HepG2 (cell line): ENCODE measurements at regions not wholly inside any gene's neighbourhood (a gene's known extent, or its start where the extent isn't known, plus 50 kb on each side); places are given as distances from the start of the nearest gene placed in this dataset.

Experiments used
- ATAC-seq: fragments of 200-7000 bp; cut with Tn5 transposase; 3 replicates; pipeline ENCODE4 v1.9.1; 2020; ENCODE audit warnings: mild to moderate bottlenecking, moderate library complexity
- BruUV-seq: library from RNA; stranded (reverse); fragments of 400-500 nt; replicated peaks from 2 replicates; lab custom pipeline; 2021; lab: Mats Ljungman, UMichigan
- CTCF ChIA-PET: fragments of 300-600 bp; formaldehyde crosslinking; extraction: SDS; loops from one replicate; lab custom pipeline; 2021; ENCODE audit warnings: low total read pairs, inconsistent platforms, low intra/inter-chr PET ratio; lab: Yijun Ruan, JAX
- POLR2A ChIA-PET: fragments of 350-600 bp; sonication (Branson Sonifier 250); formaldehyde crosslinking; loops from one replicate; lab custom pipeline; 2020; ENCODE audit warnings: antibody characterized with exemption, inconsistent platforms; lab: Yijun Ruan, JAX
- DNase-seq: peaks from one replicate; pipeline ENCODE4 v3.0.0-alpha.2; 2015; ENCODE audit warnings: low spot score
- FAIRE-seq: peaks from 3 replicates; lab custom pipeline; 2011; peaks lifted over from hg19 to GRCh38; lab: Jason Lieb, UNC
- H2AFZ ChIP-seq: one replicate; pipeline ENCODE4 v1.6.1; 2011; ENCODE audit warnings: low read length, inconsistent platforms
- H3K27ac ChIP-seq: fragments of 300-600 bp; 3 replicates; pipeline ENCODE4 v1.8.0; 2011; ENCODE audit warnings: mixed run types, mild to moderate bottlenecking, mixed read lengths, low read length, inconsistent platforms; ENCODE audit not compliant: insufficient read depth; ENCODE audit errors: extremely low read length
- H3K27me3 ChIP-seq, 2 experiments: fragments of 200-600 bp in 1 of 2; 2 replicates in 1 of 2; 3 replicates in 1 of 2; pipeline versions ENCODE4 v1.6.0 to v1.8.0; 2011; ENCODE audit warnings: low read length in 2 of 2, mild to moderate bottlenecking in 2 of 2, moderate library complexity in 2 of 2, inconsistent platforms in 1 of 2; ENCODE audit not compliant: insufficient read depth in 2 of 2, control insufficient read depth in 1 of 2
- H3K36me3 ChIP-seq, 2 experiments: fragments of 200-600 bp in 1 of 2; replicated peaks in 1 of 2; 2 replicates in 1 of 2; 3 replicates in 1 of 2; pipeline versions ENCODE4 v1.5.1 to v1.8.0; 2011; ENCODE audit warnings: low read length in 2 of 2, inconsistent platforms in 1 of 2; ENCODE audit not compliant: insufficient read depth in 2 of 2, control insufficient read depth in 1 of 2
- H3K4me1 ChIP-seq: 2 replicates; pipeline ENCODE4 v1.5.1; 2012; ENCODE audit warnings: low read length, inconsistent platforms; ENCODE audit not compliant: insufficient read depth
- H3K4me2 ChIP-seq: 2 replicates; pipeline ENCODE4 v1.6.0; 2011; ENCODE audit warnings: low read depth, low read length, inconsistent platforms
- H3K4me3 ChIP-seq, 3 experiments: fragments of 200-600 bp in 1 of 3; sonication (generic), shearing (Covaris generic) in 1 of 3; replicated peaks in 1 of 3; 2 replicates each; pipeline ENCODE4 v1.5.1; 2011 to 2016; ENCODE audit warnings: low read length in 3 of 3, inconsistent platforms in 2 of 3, low read depth in 2 of 3, mild to moderate bottlenecking in 2 of 3, control low read depth in 1 of 3, mixed read lengths in 1 of 3; ENCODE audit not compliant: insufficient read depth in 1 of 3
- H3K79me2 ChIP-seq: one replicate; pipeline ENCODE4 v1.6.1; 2011; ENCODE audit warnings: low read length, inconsistent platforms; ENCODE audit not compliant: insufficient read depth
- H3K9ac ChIP-seq: 2 replicates; pipeline ENCODE4 v1.6.0; 2011; ENCODE audit warnings: mild to moderate bottlenecking, low read depth, low read length, inconsistent platforms; ENCODE audit not compliant: insufficient read depth
- H3K9me3 ChIP-seq: 2 replicates; pipeline ENCODE4 v1.5.1; 2012; ENCODE audit warnings: mild to moderate bottlenecking, low read length
- H4K20me1 ChIP-seq: 2 replicates; pipeline ENCODE4 v1.6.0; 2011; ENCODE audit warnings: inconsistent platforms, mild to moderate bottlenecking, low read length, moderate library complexity; ENCODE audit not compliant: insufficient read depth
- CBX1 ChIP-seq: IDR thresholded peaks from one replicate; pipeline ENCODE4 v1.6.1; 2016; ENCODE audit warnings: antibody characterized with exemption, low read depth
- ELF1 ChIP-seq: sonication (generic); formaldehyde crosslinking; IDR thresholded peaks from 2 replicates; pipeline ENCODE4 v1.4.0; 2020; ENCODE audit warnings: missing genetic modification reagents
- HINFP ChIP-seq: sonication (generic); formaldehyde crosslinking; IDR thresholded peaks from 2 replicates; pipeline ENCODE4 v1.4.0; 2020; ENCODE audit warnings: low read depth, mild to moderate bottlenecking, missing genetic modification reagents
- NFE2L2 ChIP-seq: fragments of 150-350 bp; IDR thresholded peaks from 2 replicates; pipeline ENCODE4 v1.6.1; 2014; ENCODE audit warnings: low read length
- ZNF574 ChIP-seq: sonication (generic); formaldehyde crosslinking; IDR thresholded peaks from 2 replicates; pipeline ENCODE4 v1.4.0; 2020; ENCODE audit warnings: missing genetic modification reagents
- WGBS: methylation state at CpG from one replicate; pipeline ENCODE4 v1.1.6; 2017; ENCODE audit warnings: low lambda C conversion rate; 5-methylcytosine and 5-hydroxymethylcytosine counted together
- in situ Hi-C: cut with HindIII; loops from 2 replicates; pipeline ENCODE4 v1.10.0; 2017; ENCODE audit warnings: low pct_unique_long_range_greater_than_20kb; ENCODE audit not compliant: extremely low pct_ligation_motif_present
- intact Hi-C: fragments of 100-400 bp; cut with micrococcal nuclease; formaldehyde crosslinking; loops from one replicate; pipeline ENCODE4 v1.10.0; 2022; ENCODE audit not compliant: unreplicated experiment

- H4K20me1 ChIP-seq: no peaks in the 10 kb centered on the region
- FAIRE-seq: no peak
- ChIA-PET CTCF (no interaction called here), POLR2A (no interaction called here)
- ATAC-seq: no peak
- H3K4me2 ChIP-seq: no peak overlapping the region
- no peak overlapping the region for H3K27ac ChIP-seq
- intact Hi-C loops: no loop called here
- H3K9me3 ChIP-seq: no peaks in the 10 kb centered on the region
- H2AFZ ChIP-seq: no peak overlapping the region
- BruUV-seq: no TSS peak
- no peak for DNase-seq
- no peaks in the 10 kb centered on the region for H3K79me2 ChIP-seq
- TF ChIP-seq NFE2L2: no peak
- no peak for TF ChIP-seq HINFP (CRISPR knock-in tag)
- TF ChIP-seq ELF1 (CRISPR knock-in tag): no peak
- no peak for TF ChIP-seq ZNF574 (CRISPR knock-in tag)
- no peak for TF ChIP-seq CBX1
- no peak overlapping the region for H3K9ac ChIP-seq
- no peaks in the 10 kb centered on the region for H3K4me1 ChIP-seq
- 3% methylated on average over 1 of the region's 1 CpG for WGBS
- in situ Hi-C loops: no loop called here
- no peak overlapping the region for H3K4me3 ChIP-seq
- no peaks in the 10 kb centered on the region for H3K36me3 ChIP-seq
- no peaks in the 10 kb centered on the region for H3K27me3 ChIP-seq
These were observed 1277.5 kb downstream of the EFNA5 start for GRCh38 chr5:106393276-106393675.
